Neural crest cell (in vitro differentiated cells): ENCODE measurements at regions not wholly inside any gene's neighbourhood (a gene's known extent, or its start where the extent isn't known, plus 50 kb on each side); places are given as distances from the start of the nearest gene placed in this dataset.

Experiments used
- DNase-seq: peaks from one replicate; pipeline ENCODE4 v3.0.0; 2021; ENCODE audit warnings: low read depth, mixed read lengths, low spot score
- H3K27ac Mint-ChIP-seq: one replicate; pipeline ENCODE4 v1.8.0; 2021; ENCODE audit warnings: mild to moderate bottlenecking, mixed read lengths; ENCODE audit not compliant: unreplicated experiment
- H3K27me3 Mint-ChIP-seq: 2 replicates; pipeline ENCODE4 v1.8.0; 2021; ENCODE audit warnings: low read depth, mild to moderate bottlenecking, mixed read lengths
- H3K36me3 Mint-ChIP-seq: 2 replicates; pipeline ENCODE4 v1.8.0; 2021; ENCODE audit warnings: low read depth, mild to moderate bottlenecking, mixed read lengths
- H3K4me1 Mint-ChIP-seq: 2 replicates; pipeline ENCODE4 v1.8.0; 2021; ENCODE audit warnings: mixed read lengths
- H3K4me3 Mint-ChIP-seq: one replicate; pipeline ENCODE4 v1.8.0; 2021; ENCODE audit warnings: mild to moderate bottlenecking, mixed read lengths
- H3K9me3 Mint-ChIP-seq: 2 replicates; pipeline ENCODE4 v1.8.0; 2021; ENCODE audit warnings: mixed read lengths
- TF ChIP-seq, protein P1 (sequence below): fragments of 200-600 bp; sonication (generic); conservative IDR thresholded peaks from 2 replicates; pipeline ENCODE4 v1.5.0; 2021; ENCODE audit warnings: antibody characterized with exemption, mild to moderate bottlenecking

DNA sequence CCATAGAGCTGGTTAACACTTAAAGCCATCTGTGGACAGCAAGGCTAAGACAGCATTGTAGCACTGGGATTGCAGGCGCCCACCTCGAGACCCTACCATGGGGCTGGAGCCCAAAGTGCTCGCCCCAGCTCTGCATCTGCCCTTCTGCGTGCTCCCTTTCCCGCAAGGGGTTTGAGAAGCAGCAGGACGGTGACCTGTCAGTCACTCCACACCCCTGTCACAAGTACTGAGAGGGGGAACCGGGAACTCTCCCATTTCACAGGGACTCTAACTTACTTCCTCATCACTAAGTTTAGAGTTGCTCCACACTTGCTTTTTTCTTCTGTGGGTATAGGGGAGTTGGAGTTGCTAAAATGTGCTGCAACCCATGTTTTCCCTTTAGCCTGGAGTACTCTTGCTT, 273.2 kb downstream of the SMARCA2 start:
- H3K9me3 Mint-ChIP-seq: no peaks in the 10 kb centered on the region
- H3K27ac Mint-ChIP-seq: no peak overlapping the region
- no peak overlapping the region for H3K4me3 Mint-ChIP-seq
- no peaks in the 10 kb centered on the region for H3K36me3 Mint-ChIP-seq
- no peaks in the 10 kb centered on the region for H3K4me1 Mint-ChIP-seq
- TF ChIP-seq, protein P1, sequence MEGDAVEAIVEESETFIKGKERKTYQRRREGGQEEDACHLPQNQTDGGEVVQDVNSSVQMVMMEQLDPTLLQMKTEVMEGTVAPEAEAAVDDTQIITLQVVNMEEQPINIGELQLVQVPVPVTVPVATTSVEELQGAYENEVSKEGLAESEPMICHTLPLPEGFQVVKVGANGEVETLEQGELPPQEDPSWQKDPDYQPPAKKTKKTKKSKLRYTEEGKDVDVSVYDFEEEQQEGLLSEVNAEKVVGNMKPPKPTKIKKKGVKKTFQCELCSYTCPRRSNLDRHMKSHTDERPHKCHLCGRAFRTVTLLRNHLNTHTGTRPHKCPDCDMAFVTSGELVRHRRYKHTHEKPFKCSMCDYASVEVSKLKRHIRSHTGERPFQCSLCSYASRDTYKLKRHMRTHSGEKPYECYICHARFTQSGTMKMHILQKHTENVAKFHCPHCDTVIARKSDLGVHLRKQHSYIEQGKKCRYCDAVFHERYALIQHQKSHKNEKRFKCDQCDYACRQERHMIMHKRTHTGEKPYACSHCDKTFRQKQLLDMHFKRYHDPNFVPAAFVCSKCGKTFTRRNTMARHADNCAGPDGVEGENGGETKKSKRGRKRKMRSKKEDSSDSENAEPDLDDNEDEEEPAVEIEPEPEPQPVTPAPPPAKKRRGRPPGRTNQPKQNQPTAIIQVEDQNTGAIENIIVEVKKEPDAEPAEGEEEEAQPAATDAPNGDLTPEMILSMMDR: no peak
- DNase-seq: no peak
- no peaks in the 10 kb centered on the region for H3K27me3 Mint-ChIP-seq

GRCh38 chr9:2289263-2289662, 274.1 kb downstream of the SMARCA2 start:
- Mint-ChIP-seq H3K27ac (no peak overlapping the region), H3K27me3 (no peaks in the 10 kb centered on the region), H3K36me3 (no peaks in the 10 kb centered on the region), H3K9me3 (no peaks in the 10 kb centered on the region), H3K4me1 (no peaks in the 10 kb centered on the region), H3K4me3 (no peak overlapping the region)
- TF ChIP-seq, protein P1: no peak
- DNase-seq: no peak

DNA sequence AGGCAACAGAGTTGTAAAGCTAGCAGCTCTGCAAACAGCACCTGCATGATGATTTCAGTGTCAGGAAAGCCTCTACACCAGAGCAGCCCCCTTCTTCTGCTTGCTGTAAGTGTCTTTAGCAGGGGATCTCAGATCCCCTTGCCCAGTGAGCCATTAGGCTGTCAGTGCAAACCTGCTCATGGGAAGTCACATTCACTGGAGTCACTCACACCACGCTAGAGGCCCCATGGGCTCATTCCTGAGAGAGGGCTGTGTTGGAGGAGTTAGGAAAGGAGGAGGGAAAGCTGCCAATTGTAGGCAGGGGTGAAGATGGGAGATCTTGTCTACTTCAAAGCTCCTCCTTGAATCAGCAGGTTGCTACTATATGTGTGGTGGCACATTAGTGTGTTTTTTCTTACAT, 275.2 kb downstream of the SMARCA2 start:
- Mint-ChIP-seq H3K36me3 (no peaks in the 10 kb centered on the region), H3K27me3 (no peaks in the 10 kb centered on the region), H3K27ac (no peak overlapping the region), H3K4me3 (no peak overlapping the region), H3K4me1 (no peaks in the 10 kb centered on the region), H3K9me3 (no peaks in the 10 kb centered on the region)
- no peak for DNase-seq
- TF ChIP-seq, protein P1: no peak

- no peak for DNase-seq
Measured at GRCh38 chr9:2291980-2292704, 277.0 kb downstream of the SMARCA2 start.

GRCh38 chr9:2292733-2293132, 277.6 kb downstream of the SMARCA2 start:
- Mint-ChIP-seq H3K27ac (no peak overlapping the region), H3K4me3 (no peak overlapping the region), H3K4me1 (no peaks in the 10 kb centered on the region), H3K27me3 (no peaks in the 10 kb centered on the region), H3K36me3 (peaks cover 2% of the 10 kb centered on the region), H3K9me3 (no peaks in the 10 kb centered on the region)
- DNase-seq: no peak
- TF ChIP-seq, protein P1: no peak

More at GRCh38 chr9:2291980-2292704, 277.0 kb downstream of the SMARCA2 start:
- TF ChIP-seq, protein P1: no peak
- Mint-ChIP-seq H3K4me1 (no peaks in the 10 kb centered on the region), H3K27me3 (no peaks in the 10 kb centered on the region), H3K36me3 (no peaks in the 10 kb centered on the region), H3K27ac (no peak overlapping the region), H3K4me3 (no peak overlapping the region), H3K9me3 (no peaks in the 10 kb centered on the region)
